22Rv1 (cell line): ENCODE measurements at regions not wholly inside any gene's neighbourhood (a gene's known extent, or its start where the extent isn't known, plus 50 kb on each side); places are given as distances from the start of the nearest gene placed in this dataset.

Source experiments
- CTCF ChIP-seq: fragments of 450-650 bp; IDR thresholded peaks from 2 replicates; pipeline ENCODE4 v1.5.1; 2017; ENCODE audit warnings: mild to moderate bottlenecking
- ZFX ChIP-seq: fragments of 450-650 bp; IDR thresholded peaks from 2 replicates; pipeline ENCODE4 v1.6.1; 2017; ENCODE audit warnings: antibody characterized with exemption, borderline replicate concordance

- TF ChIP-seq CTCF (no peak), ZFX (no peak)
Observed at GRCh38 chr11:33630936-33631748, 69.5 kb downstream of the C11orf91 start.
